Neural cell (in vitro differentiated cells): ENCODE measurements at regions not wholly inside any gene's neighbourhood (a gene's known extent, or its start where the extent isn't known, plus 50 kb on each side); places are given as distances from the start of the nearest gene placed in this dataset.

Source experiments
- H2AFZ ChIP-seq: fragments of 200-600, 300-800 bp; sonication (generic), shearing (Covaris generic); 2 replicates; pipeline ENCODE4 v1.6.0; 2014; ENCODE audit warnings: low read depth, mild to moderate bottlenecking, antibody characterized with exemption, low read length, moderate library complexity
- H3F3A ChIP-seq: fragments of 200-600 bp; shearing (Covaris generic); 2 replicates; pipeline ENCODE4 v1.6.1; 2016; ENCODE audit warnings: mild to moderate bottlenecking, moderate library complexity, mixed read lengths, antibody characterized with exemption, low read length; ENCODE audit not compliant: insufficient read depth, poor library complexity, severe bottlenecking
- H3K27ac ChIP-seq: fragments of 200-600, 300-800 bp; sonication (generic), shearing (Covaris generic); 2 replicates; pipeline ENCODE4 v1.5.1; 2014; ENCODE audit warnings: mild to moderate bottlenecking, low read length, moderate library complexity
- H3K27me3 ChIP-seq: fragments of 300-800, 200-600 bp; sonication (generic), shearing (Covaris generic); 2 replicates; pipeline ENCODE4 v1.6.0; 2014; ENCODE audit warnings: mild to moderate bottlenecking, low read depth, low read length, moderate library complexity; ENCODE audit not compliant: insufficient read depth
- H3K36me3 ChIP-seq: fragments of 300-800, 200-600 bp; sonication (generic), shearing (Covaris generic); 2 replicates; pipeline ENCODE4 v1.5.1; 2014; ENCODE audit warnings: mild to moderate bottlenecking, antibody characterized with exemption, low read length, moderate library complexity; ENCODE audit not compliant: insufficient read depth
- H3K4me2 ChIP-seq: fragments of 300-800, 200-600 bp; sonication (generic), shearing (Covaris generic); 2 replicates; pipeline ENCODE4 v1.6.0; 2014; ENCODE audit warnings: mild to moderate bottlenecking, low read length
- H3K4me3 ChIP-seq: fragments of 300-800, 200-600 bp; sonication (generic), shearing (Covaris generic); 2 replicates; pipeline ENCODE4 v1.5.1; 2014; ENCODE audit warnings: mild to moderate bottlenecking, low read length, moderate library complexity
- H3K79me2 ChIP-seq: fragments of 200-600 bp; shearing (Covaris generic); replicated peaks from 2 replicates; pipeline ENCODE4 v1.6.0; 2014; ENCODE audit warnings: mild to moderate bottlenecking, low read length, moderate library complexity; ENCODE audit not compliant: insufficient read depth
- H3K9ac ChIP-seq: fragments of 300-800, 200-600 bp; sonication (generic), shearing (Covaris generic); 2 replicates; pipeline ENCODE4 v1.6.1; 2016; ENCODE audit warnings: mild to moderate bottlenecking, low read length, mixed read lengths
- H3K9me2 ChIP-seq: fragments of 200-600 bp; shearing (Covaris generic); 2 replicates; pipeline ENCODE4 v1.6.1; 2016; ENCODE audit warnings: mild to moderate bottlenecking, low read length, mixed read lengths; ENCODE audit not compliant: insufficient read depth
- H3K9me3 ChIP-seq: fragments of 200-600, 300-800 bp; sonication (generic), shearing (Covaris generic); 2 replicates; pipeline ENCODE4 v1.6.1; 2016; ENCODE audit warnings: mild to moderate bottlenecking, mixed run types, low read length, moderate library complexity, mixed read lengths
- H4K20me1 ChIP-seq: fragments of 200-600 bp; shearing (Covaris generic); 2 replicates; pipeline ENCODE4 v1.6.1; 2016; ENCODE audit warnings: mild to moderate bottlenecking, mixed run types; ENCODE audit not compliant: insufficient read depth
- CTCF ChIP-seq: fragments of 450-650 bp; IDR thresholded peaks from 2 replicates; pipeline ENCODE4 v1.5.1; 2014; ENCODE audit warnings: antibody characterized with exemption, mild to moderate bottlenecking, moderate library complexity; ENCODE audit not compliant: poor library complexity, severe bottlenecking
- EP300 ChIP-seq: fragments of 450-650 bp; conservative IDR thresholded peaks from 2 replicates; pipeline ENCODE4 v1.6.1; 2014; ENCODE audit warnings: antibody characterized with exemption, mild to moderate bottlenecking, moderate library complexity; ENCODE audit not compliant: poor library complexity, severe bottlenecking
- EZH2 ChIP-seq: fragments of 200-600, 300-800 bp; shearing (Covaris generic), sonication (generic); IDR thresholded peaks from 2 replicates; pipeline ENCODE4 v1.6.1; 2014; ENCODE audit warnings: antibody characterized with exemption, low read length, borderline replicate concordance, mild to moderate bottlenecking; ENCODE audit not compliant: insufficient read depth, poor library complexity, severe bottlenecking
- MXI1 ChIP-seq: fragments of 450-650 bp; conservative IDR thresholded peaks from 2 replicates; pipeline ENCODE4 v1.6.1; 2014; ENCODE audit warnings: antibody characterized with exemption, mild to moderate bottlenecking; ENCODE audit not compliant: poor library complexity, severe bottlenecking
- POLR2AphosphoS5 ChIP-seq: IDR thresholded peaks from 2 replicates; pipeline ENCODE4 v1.6.1; 2012
- RAD21 ChIP-seq: fragments of 450-650 bp; conservative IDR thresholded peaks from 2 replicates; pipeline ENCODE4 v1.6.1; 2014; ENCODE audit warnings: antibody characterized with exemption, mild to moderate bottlenecking, moderate library complexity
- TAF1 ChIP-seq: IDR thresholded peaks from 2 replicates; pipeline ENCODE4 v1.6.1; 2012; ENCODE audit warnings: low read depth
- TF ChIP-seq, protein P1 (sequence below): IDR thresholded peaks from 2 replicates; pipeline ENCODE4 v1.6.1; 2012; ENCODE audit warnings: borderline replicate concordance

GRCh38 chr20:24395151-24395550 lies 74.3 kb upstream of the SYNDIG1 start:
- Histone ChIP-seq H3K79me2 (no peaks in the 10 kb centered on the region), H3K9me3 (no peaks in the 10 kb centered on the region), H3K4me3 (no peak overlapping the region), H2AFZ (no peak overlapping the region), H3K9ac (no peak overlapping the region), H3F3A (no peaks in the 10 kb centered on the region), H4K20me1 (no peaks in the 10 kb centered on the region), H3K4me2 (no peak overlapping the region), H3K27me3 (no peaks in the 10 kb centered on the region), H3K36me3 (no peaks in the 10 kb centered on the region), H3K9me2 (no peaks in the 10 kb centered on the region), H3K27ac (no peak overlapping the region)
- TF ChIP-seq CTCF (no peak), RAD21 (no peak), TAF1 (no peak), MXI1 (no peak), POLR2AphosphoS5 (no peak), EZH2 (no peak), EP300 (no peak)
- TF ChIP-seq, protein P1, sequence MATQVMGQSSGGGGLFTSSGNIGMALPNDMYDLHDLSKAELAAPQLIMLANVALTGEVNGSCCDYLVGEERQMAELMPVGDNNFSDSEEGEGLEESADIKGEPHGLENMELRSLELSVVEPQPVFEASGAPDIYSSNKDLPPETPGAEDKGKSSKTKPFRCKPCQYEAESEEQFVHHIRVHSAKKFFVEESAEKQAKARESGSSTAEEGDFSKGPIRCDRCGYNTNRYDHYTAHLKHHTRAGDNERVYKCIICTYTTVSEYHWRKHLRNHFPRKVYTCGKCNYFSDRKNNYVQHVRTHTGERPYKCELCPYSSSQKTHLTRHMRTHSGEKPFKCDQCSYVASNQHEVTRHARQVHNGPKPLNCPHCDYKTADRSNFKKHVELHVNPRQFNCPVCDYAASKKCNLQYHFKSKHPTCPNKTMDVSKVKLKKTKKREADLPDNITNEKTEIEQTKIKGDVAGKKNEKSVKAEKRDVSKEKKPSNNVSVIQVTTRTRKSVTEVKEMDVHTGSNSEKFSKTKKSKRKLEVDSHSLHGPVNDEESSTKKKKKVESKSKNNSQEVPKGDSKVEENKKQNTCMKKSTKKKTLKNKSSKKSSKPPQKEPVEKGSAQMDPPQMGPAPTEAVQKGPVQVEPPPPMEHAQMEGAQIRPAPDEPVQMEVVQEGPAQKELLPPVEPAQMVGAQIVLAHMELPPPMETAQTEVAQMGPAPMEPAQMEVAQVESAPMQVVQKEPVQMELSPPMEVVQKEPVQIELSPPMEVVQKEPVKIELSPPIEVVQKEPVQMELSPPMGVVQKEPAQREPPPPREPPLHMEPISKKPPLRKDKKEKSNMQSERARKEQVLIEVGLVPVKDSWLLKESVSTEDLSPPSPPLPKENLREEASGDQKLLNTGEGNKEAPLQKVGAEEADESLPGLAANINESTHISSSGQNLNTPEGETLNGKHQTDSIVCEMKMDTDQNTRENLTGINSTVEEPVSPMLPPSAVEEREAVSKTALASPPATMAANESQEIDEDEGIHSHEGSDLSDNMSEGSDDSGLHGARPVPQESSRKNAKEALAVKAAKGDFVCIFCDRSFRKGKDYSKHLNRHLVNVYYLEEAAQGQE = no peak

- Histone ChIP-seq H3K27me3 (no peaks in the 10 kb centered on the region), H3F3A (no peaks in the 10 kb centered on the region), H3K79me2 (no peaks in the 10 kb centered on the region), H4K20me1 (no peaks in the 10 kb centered on the region), H3K4me2 (no peak overlapping the region), H2AFZ (no peak overlapping the region), H3K27ac (no peak overlapping the region), H3K36me3 (no peaks in the 10 kb centered on the region), H3K9me3 (no peaks in the 10 kb centered on the region), H3K9me2 (no peaks in the 10 kb centered on the region), H3K4me3 (no peak overlapping the region), H3K9ac (no peak overlapping the region)
- TF ChIP-seq EP300 (no peak), TAF1 (no peak)
Observed at GRCh38 chr20:24393903-24394302, 75.5 kb upstream of the SYNDIG1 start.

DNA sequence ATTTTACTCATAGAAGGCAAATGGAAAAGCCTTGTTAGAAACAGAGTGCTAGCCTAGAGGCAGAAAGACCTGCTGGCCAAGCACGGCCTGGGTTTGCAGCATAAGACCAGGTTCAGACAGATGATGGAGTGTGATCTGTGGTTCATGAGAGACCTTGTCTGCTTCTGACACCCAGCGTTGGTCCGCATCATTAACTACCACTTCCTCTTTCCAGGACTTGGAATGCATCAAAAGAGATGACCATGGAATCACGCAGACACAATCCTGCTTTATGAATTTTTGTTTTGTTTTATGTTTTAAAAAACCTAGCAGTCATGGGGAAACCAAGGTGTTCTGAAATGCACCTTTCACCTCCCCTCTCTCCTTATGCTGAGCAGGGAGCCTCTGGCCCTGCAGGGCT lies 76.8 kb upstream of the SYNDIG1 start:
- no peaks in the 10 kb centered on the region for H3K27me3 ChIP-seq
- H3K9me2 ChIP-seq = no peaks in the 10 kb centered on the region
- no peak overlapping the region for H2AFZ ChIP-seq
- no peaks in the 10 kb centered on the region for H3F3A ChIP-seq
- no peak overlapping the region for H3K27ac ChIP-seq
- no peak overlapping the region for H3K9ac ChIP-seq
- no peak overlapping the region for H3K4me2 ChIP-seq
- H4K20me1 ChIP-seq = no peaks in the 10 kb centered on the region
- H3K9me3 ChIP-seq = no peaks in the 10 kb centered on the region
- TF ChIP-seq CTCF = no peak
- TF ChIP-seq MXI1 = no peak
- TF ChIP-seq RAD21 = no peak
- H3K4me3 ChIP-seq = no peak overlapping the region
- H3K79me2 ChIP-seq = no peaks in the 10 kb centered on the region
- no peaks in the 10 kb centered on the region for H3K36me3 ChIP-seq
